NT2/D1 (cell line): ENCODE measurements at regions not wholly inside any gene's neighbourhood (a gene's known extent, or its start where the extent isn't known, plus 50 kb on each side); places are given as distances from the start of the nearest gene placed in this dataset.
"Not testable (repeated sequence)": the region's sequence is repeated elsewhere in the genome, so short reads cannot be mapped to it uniquely, and the experiment has no call there.

Source experiments
- DNase-seq: peaks from one replicate; pipeline ENCODE4 v3.0.0-alpha.2; 2011; ENCODE audit warnings: low read depth, low spot score
- H3K27me3 ChIP-seq: 2 replicates; pipeline ENCODE4 v1.6.0; 2011; ENCODE audit warnings: mild to moderate bottlenecking; ENCODE audit not compliant: insufficient read length, insufficient read depth
- H3K36me3 ChIP-seq: 2 replicates; pipeline ENCODE4 v1.6.1; 2011; ENCODE audit warnings: mild to moderate bottlenecking, low read length, mixed read lengths; ENCODE audit not compliant: insufficient read depth, insufficient read length
- H3K4me1 ChIP-seq: 2 replicates; pipeline ENCODE4 v1.5.1; 2011; ENCODE audit not compliant: insufficient read depth, insufficient read length
- H3K4me3 ChIP-seq: 2 replicates; pipeline ENCODE4 v1.5.1; 2011; ENCODE audit warnings: low read depth; ENCODE audit not compliant: insufficient read length
- H3K9ac ChIP-seq: 2 replicates; pipeline ENCODE4 v1.6.0; 2011; ENCODE audit warnings: low read depth; ENCODE audit not compliant: insufficient read length
- H3K9me3 ChIP-seq: 2 replicates; pipeline ENCODE4 v1.5.1; 2011; ENCODE audit warnings: mild to moderate bottlenecking, low read length; ENCODE audit not compliant: insufficient read depth
- SUZ12 ChIP-seq: IDR thresholded peaks from 2 replicates; pipeline ENCODE4 v1.6.1; 2011; ENCODE audit not compliant: insufficient read length, insufficient read depth; ENCODE audit errors: extremely low read depth
- YY1 ChIP-seq: IDR thresholded peaks from 2 replicates; pipeline ENCODE4 v1.6.1; 2011; ENCODE audit not compliant: insufficient read length, insufficient read depth
- ZNF274 ChIP-seq: IDR thresholded peaks from 2 replicates; pipeline ENCODE4 v1.6.1; 2011; ENCODE audit warnings: mild to moderate bottlenecking, low read depth, low read length

GRCh38 chr2:116810645-116811044 is 1003.8 kb upstream of the DDX18 start:
- H3K4me3 ChIP-seq, result no peak overlapping the region
- TF ChIP-seq SUZ12, result no peak
- no peak for TF ChIP-seq ZNF274
- no peak for TF ChIP-seq YY1
- no peak overlapping the region for H3K9ac ChIP-seq
- no peaks in the 10 kb centered on the region for H3K27me3 ChIP-seq
- H3K9me3 ChIP-seq, result no peaks in the 10 kb centered on the region
- DNase-seq, result no peak
- no peaks in the 10 kb centered on the region for H3K36me3 ChIP-seq
- H3K4me1 ChIP-seq, result no peaks in the 10 kb centered on the region

- H3K4me1 ChIP-seq, result no peaks in the 10 kb centered on the region
- no peaks in the 10 kb centered on the region for H3K27me3 ChIP-seq
- H3K9me3 ChIP-seq, result no peaks in the 10 kb centered on the region
- no peaks in the 10 kb centered on the region for H3K36me3 ChIP-seq
- H3K4me3 ChIP-seq, result no peak overlapping the region
- no peak for DNase-seq
- H3K9ac ChIP-seq, result no peak overlapping the region
- no peak for TF ChIP-seq SUZ12
- no peak for TF ChIP-seq ZNF274
- no peak for TF ChIP-seq YY1
Measured at GRCh38 chr2:116819355-116819754, 995.1 kb upstream of the DDX18 start.

GRCh38 chr2:116820986-116821385 is 993.5 kb upstream of the DDX18 start:
- TF ChIP-seq SUZ12, result no peak
- no peak for TF ChIP-seq YY1
- no peak for TF ChIP-seq ZNF274
- H3K9me3 ChIP-seq, result no peaks in the 10 kb centered on the region

GRCh38 chr2:116829543-116829942 is 984.9 kb upstream of the DDX18 start:
- not testable (repeated sequence) for H3K36me3 ChIP-seq, H3K27me3 ChIP-seq, DNase-seq

More at GRCh38 chr2:116820986-116821385, 993.5 kb upstream of the DDX18 start:
- Histone ChIP-seq H3K36me3 (no peaks in the 10 kb centered on the region), H3K4me3 (no peak overlapping the region), H3K4me1 (no peaks in the 10 kb centered on the region), H3K9ac (no peak overlapping the region), H3K27me3 (no peaks in the 10 kb centered on the region)
- DNase-seq, result no peak

GRCh38 chr2:116832148-116832547 is 982.3 kb upstream of the DDX18 start:
- H3K4me1 ChIP-seq, result no peaks in the 10 kb centered on the region
- no peaks in the 10 kb centered on the region for H3K36me3 ChIP-seq
- no peak overlapping the region for H3K9ac ChIP-seq
- no peak for DNase-seq
- H3K9me3 ChIP-seq, result no peaks in the 10 kb centered on the region
- TF ChIP-seq YY1 (no peak), ZNF274 (no peak), SUZ12 (no peak)
- no peak overlapping the region for H3K4me3 ChIP-seq
- no peaks in the 10 kb centered on the region for H3K27me3 ChIP-seq

More at GRCh38 chr2:116829543-116829942, 984.9 kb upstream of the DDX18 start:
- not testable (repeated sequence) for H3K4me1 ChIP-seq, H3K4me3 ChIP-seq, H3K9ac ChIP-seq, H3K9me3 ChIP-seq

- Histone ChIP-seq H3K4me3 (no peak overlapping the region), H3K36me3 (no peaks in the 10 kb centered on the region), H3K4me1 (no peaks in the 10 kb centered on the region), H3K9ac (no peak overlapping the region), H3K27me3 (no peaks in the 10 kb centered on the region), H3K9me3 (no peaks in the 10 kb centered on the region)
- no peak for TF ChIP-seq SUZ12
- TF ChIP-seq ZNF274, result no peak
- TF ChIP-seq YY1, result no peak
- no peak for DNase-seq
Measured at GRCh38 chr2:116833052-116833451, 981.4 kb upstream of the DDX18 start.

GRCh38 chr2:116842164-116842563 is 972.3 kb upstream of the DDX18 start:
- no peak for DNase-seq
- Histone ChIP-seq H3K27me3 (no peaks in the 10 kb centered on the region), H3K9ac (no peak overlapping the region), H3K36me3 (no peaks in the 10 kb centered on the region), H3K4me3 (no peak overlapping the region), H3K4me1 (no peaks in the 10 kb centered on the region), H3K9me3 (no peaks in the 10 kb centered on the region)
- no peak for TF ChIP-seq YY1
- no peak for TF ChIP-seq SUZ12

GRCh38 chr2:116859708-116860107 is 954.8 kb upstream of the DDX18 start:
- Histone ChIP-seq H3K9me3 (no peaks in the 10 kb centered on the region), H3K27me3 (no peaks in the 10 kb centered on the region), H3K36me3 (no peaks in the 10 kb centered on the region), H3K4me3 (no peak overlapping the region), H3K4me1 (no peaks in the 10 kb centered on the region), H3K9ac (no peak overlapping the region)
- DNase-seq, result no peak
- TF ChIP-seq ZNF274, result no peak
- TF ChIP-seq YY1, result no peak
- no peak for TF ChIP-seq SUZ12
